Transverse colon (tissue), 4 donors: ENCODE measurements at regions not wholly inside any gene's neighbourhood (a gene's known extent, or its start where the extent isn't known, plus 50 kb on each side); places are given as distances from the start of the nearest gene placed in this dataset.

Experiments used
- POLR2AphosphoS5 ChIP-seq, 3 donors: sonication (generic); formaldehyde crosslinking; IDR thresholded peaks; one replicate each; pipeline ENCODE4 v1.6.1; 2016; ENCODE audit warnings: antibody characterized with exemption in 3 of 3
- TF ChIP-seq, protein P1 (sequence below), 5 experiments: fragments of 200-600 bp in 3 of 5; fragments of 450-650 bp in 2 of 5; sonication (generic) in 3 of 5; IDR thresholded peaks; 1 replicate in 2 of 5; 2 replicates in 3 of 5; pipeline ENCODE4 v1.5.1; 2016 to 2017; ENCODE audit warnings: antibody characterized with exemption in 5 of 5, inconsistent platforms in 3 of 5, mild to moderate bottlenecking in 2 of 5, moderate library complexity in 1 of 5

DNA sequence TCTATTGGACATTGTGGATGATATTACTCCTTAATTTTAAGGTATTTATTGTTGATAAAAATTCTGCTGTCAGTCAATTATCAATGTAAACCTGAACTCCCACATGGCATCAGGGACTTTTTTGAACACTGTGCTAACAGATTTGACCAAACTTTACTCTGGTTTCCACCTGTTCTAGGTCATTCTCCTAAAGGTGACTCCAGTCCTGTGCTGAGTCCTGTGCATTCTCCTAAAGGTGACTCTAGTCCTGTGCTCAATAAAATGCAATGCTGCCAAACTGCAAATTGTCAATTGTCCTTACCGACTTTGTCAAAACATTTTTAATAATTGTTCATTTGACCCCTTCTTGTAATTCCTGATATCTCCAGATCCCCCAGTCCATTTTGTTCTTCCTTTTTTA, 408.4 kb upstream of the EPHA7 start:
- TF ChIP-seq POLR2AphosphoS5 (IDR thresholded peaks at IDR 0.05), result no peak
- TF ChIP-seq, protein P1, sequence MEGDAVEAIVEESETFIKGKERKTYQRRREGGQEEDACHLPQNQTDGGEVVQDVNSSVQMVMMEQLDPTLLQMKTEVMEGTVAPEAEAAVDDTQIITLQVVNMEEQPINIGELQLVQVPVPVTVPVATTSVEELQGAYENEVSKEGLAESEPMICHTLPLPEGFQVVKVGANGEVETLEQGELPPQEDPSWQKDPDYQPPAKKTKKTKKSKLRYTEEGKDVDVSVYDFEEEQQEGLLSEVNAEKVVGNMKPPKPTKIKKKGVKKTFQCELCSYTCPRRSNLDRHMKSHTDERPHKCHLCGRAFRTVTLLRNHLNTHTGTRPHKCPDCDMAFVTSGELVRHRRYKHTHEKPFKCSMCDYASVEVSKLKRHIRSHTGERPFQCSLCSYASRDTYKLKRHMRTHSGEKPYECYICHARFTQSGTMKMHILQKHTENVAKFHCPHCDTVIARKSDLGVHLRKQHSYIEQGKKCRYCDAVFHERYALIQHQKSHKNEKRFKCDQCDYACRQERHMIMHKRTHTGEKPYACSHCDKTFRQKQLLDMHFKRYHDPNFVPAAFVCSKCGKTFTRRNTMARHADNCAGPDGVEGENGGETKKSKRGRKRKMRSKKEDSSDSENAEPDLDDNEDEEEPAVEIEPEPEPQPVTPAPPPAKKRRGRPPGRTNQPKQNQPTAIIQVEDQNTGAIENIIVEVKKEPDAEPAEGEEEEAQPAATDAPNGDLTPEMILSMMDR (IDR thresholded peaks at IDR 0.05), result no peak
